ENCODE measurements at regions not wholly inside any gene's neighbourhood (a gene's known extent, or its start where the extent isn't known, plus 50 kb on each side); places are given as distances from the start of the nearest gene placed in this dataset.

DNA sequence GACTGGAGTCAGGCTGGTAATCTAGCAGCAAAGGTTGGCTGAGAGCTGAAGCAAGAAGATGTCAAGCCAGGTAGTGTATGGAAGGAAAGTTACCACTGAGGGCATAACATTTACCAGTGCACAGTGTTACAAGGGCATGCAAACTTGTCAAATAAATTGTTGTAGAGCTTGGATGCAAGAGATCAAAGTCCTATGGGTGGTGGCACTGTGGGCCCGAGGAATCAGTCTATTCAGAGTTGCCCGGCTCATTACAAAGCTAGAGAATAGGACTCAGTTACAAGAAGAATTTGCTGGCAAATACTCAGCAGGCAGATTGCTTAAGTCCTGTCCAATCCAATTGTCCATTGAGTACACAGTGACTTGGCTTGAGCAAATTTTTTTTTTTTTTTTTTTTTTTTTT, 2043.8 kb downstream of the ARAP2 start:
- Histone ChIP-seq H3K27me3 (ENCODE audit: insufficient read depth, low read length, poor library complexity, severe bottlenecking) (no peaks in the 10 kb centered on the region), H3K4me3 (ENCODE audit: low read length, poor library complexity, severe bottlenecking) (no peak overlapping the region), H3K9me3 (ENCODE audit: insufficient read depth, low read depth, low read length) (no peaks in the 10 kb centered on the region), H3F3A (ENCODE audit: low read depth) (no peaks in the 10 kb centered on the region), H3K9ac (ENCODE audit: low read depth, low read length, poor library complexity, severe bottlenecking) (no peak overlapping the region), H2AFZ (ENCODE audit: low read length) (no peak overlapping the region), H4K20me1 (ENCODE audit: insufficient read depth, low read length, poor library complexity, severe bottlenecking) (no peaks in the 10 kb centered on the region), H3K79me2 (ENCODE audit: insufficient read depth, low read length) (no peaks in the 10 kb centered on the region), H3K9me2 (replicated peaks; ENCODE audit: low read depth, low read length) (no peaks in the 10 kb centered on the region), H3K4me1 (ENCODE audit: insufficient read depth, low read length, poor library complexity, severe bottlenecking) (no peaks in the 10 kb centered on the region), H3K4me2 (ENCODE audit: low read depth, low read length, poor library complexity, severe bottlenecking) (no peak overlapping the region), H3K36me3 (ENCODE audit: insufficient read depth, low read length) (no peaks in the 10 kb centered on the region)
- TF ChIP-seq EZH2phosphoT487 (IDR thresholded peaks at IDR 0.05; ENCODE audit: borderline replicate concordance): no peak
- TF ChIP-seq, protein P1, sequence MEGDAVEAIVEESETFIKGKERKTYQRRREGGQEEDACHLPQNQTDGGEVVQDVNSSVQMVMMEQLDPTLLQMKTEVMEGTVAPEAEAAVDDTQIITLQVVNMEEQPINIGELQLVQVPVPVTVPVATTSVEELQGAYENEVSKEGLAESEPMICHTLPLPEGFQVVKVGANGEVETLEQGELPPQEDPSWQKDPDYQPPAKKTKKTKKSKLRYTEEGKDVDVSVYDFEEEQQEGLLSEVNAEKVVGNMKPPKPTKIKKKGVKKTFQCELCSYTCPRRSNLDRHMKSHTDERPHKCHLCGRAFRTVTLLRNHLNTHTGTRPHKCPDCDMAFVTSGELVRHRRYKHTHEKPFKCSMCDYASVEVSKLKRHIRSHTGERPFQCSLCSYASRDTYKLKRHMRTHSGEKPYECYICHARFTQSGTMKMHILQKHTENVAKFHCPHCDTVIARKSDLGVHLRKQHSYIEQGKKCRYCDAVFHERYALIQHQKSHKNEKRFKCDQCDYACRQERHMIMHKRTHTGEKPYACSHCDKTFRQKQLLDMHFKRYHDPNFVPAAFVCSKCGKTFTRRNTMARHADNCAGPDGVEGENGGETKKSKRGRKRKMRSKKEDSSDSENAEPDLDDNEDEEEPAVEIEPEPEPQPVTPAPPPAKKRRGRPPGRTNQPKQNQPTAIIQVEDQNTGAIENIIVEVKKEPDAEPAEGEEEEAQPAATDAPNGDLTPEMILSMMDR (conservative IDR thresholded peaks at IDR 0.05; ENCODE audit: low read length): no peak

GRCh38 chr4:34202154-34202553, 2042.2 kb downstream of the ARAP2 start:
- Histone ChIP-seq H3K9me2 (replicated peaks; ENCODE audit: low read depth, low read length) (no peaks in the 10 kb centered on the region), H4K20me1 (ENCODE audit: insufficient read depth, low read length, poor library complexity, severe bottlenecking) (no peaks in the 10 kb centered on the region), H3K9ac (ENCODE audit: low read depth, low read length, poor library complexity, severe bottlenecking) (no peak overlapping the region), H3K4me3 (ENCODE audit: low read length, poor library complexity, severe bottlenecking) (no peak overlapping the region), H3K79me2 (ENCODE audit: insufficient read depth, low read length) (no peaks in the 10 kb centered on the region), H3K4me1 (ENCODE audit: insufficient read depth, low read length, poor library complexity, severe bottlenecking) (no peaks in the 10 kb centered on the region), H3K27me3 (ENCODE audit: insufficient read depth, low read length, poor library complexity, severe bottlenecking) (no peaks in the 10 kb centered on the region), H3K36me3 (ENCODE audit: insufficient read depth, low read length) (no peaks in the 10 kb centered on the region), H2AFZ (ENCODE audit: low read length) (no peak overlapping the region), H3K9me3 (ENCODE audit: insufficient read depth, low read depth, low read length) (no peaks in the 10 kb centered on the region; the same call in 1 of the 2 replicates), H3F3A (ENCODE audit: low read depth) (no peaks in the 10 kb centered on the region), H3K4me2 (ENCODE audit: low read depth, low read length, poor library complexity, severe bottlenecking) (no peak overlapping the region)
- TF ChIP-seq, protein P1 (conservative IDR thresholded peaks at IDR 0.05; ENCODE audit: low read length): no peak
- no peak for TF ChIP-seq EZH2phosphoT487 (IDR thresholded peaks at IDR 0.05; ENCODE audit: borderline replicate concordance)

DNA sequence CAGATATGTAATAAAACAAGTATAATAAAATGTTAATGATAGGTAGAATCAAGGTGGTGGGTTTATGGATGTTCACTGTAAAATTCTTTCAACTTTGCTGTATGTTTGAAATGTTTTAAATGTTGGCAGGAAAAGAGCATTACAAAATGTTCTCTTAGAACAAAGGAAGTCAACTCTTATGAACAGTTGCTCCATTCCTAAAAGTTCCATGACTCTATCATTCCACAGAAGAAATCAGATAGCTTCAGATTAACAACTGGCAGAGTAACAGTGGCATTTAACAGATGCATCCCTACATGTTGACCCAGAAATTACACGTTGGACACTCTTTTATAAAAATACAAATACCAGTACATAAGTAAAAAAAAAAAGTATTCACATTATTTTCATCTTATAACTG, 2023.7 kb downstream of the ARAP2 start:
- no peaks in the 10 kb centered on the region for H4K20me1 ChIP-seq (ENCODE audit: insufficient read depth, low read length, poor library complexity, severe bottlenecking)
- H3K79me2 ChIP-seq (ENCODE audit: insufficient read depth, low read length): no peaks in the 10 kb centered on the region

More for the DNA sequence above, 2023.7 kb downstream of the ARAP2 start:
- Histone ChIP-seq H3K4me3 (ENCODE audit: low read length, poor library complexity, severe bottlenecking) (no peak overlapping the region), H3K27me3 (ENCODE audit: insufficient read depth, low read length, poor library complexity, severe bottlenecking) (no peaks in the 10 kb centered on the region), H3K9me2 (replicated peaks; ENCODE audit: low read depth, low read length) (no peaks in the 10 kb centered on the region), H3K4me1 (ENCODE audit: insufficient read depth, low read length, poor library complexity, severe bottlenecking) (no peaks in the 10 kb centered on the region), H2AFZ (ENCODE audit: low read length) (no peak overlapping the region), H3K36me3 (ENCODE audit: insufficient read depth, low read length) (no peaks in the 10 kb centered on the region), H3F3A (ENCODE audit: low read depth) (no peaks in the 10 kb centered on the region), H3K4me2 (ENCODE audit: low read depth, low read length, poor library complexity, severe bottlenecking) (no peak overlapping the region), H3K9me3 (ENCODE audit: insufficient read depth, low read depth, low read length) (no peaks in the 10 kb centered on the region), H3K9ac (ENCODE audit: low read depth, low read length, poor library complexity, severe bottlenecking) (no peak overlapping the region)
- TF ChIP-seq, protein P1 (conservative IDR thresholded peaks at IDR 0.05; ENCODE audit: low read length): no peak
- TF ChIP-seq EZH2phosphoT487 (IDR thresholded peaks at IDR 0.05; ENCODE audit: borderline replicate concordance): no peak

Measured in Loucy (cell line).